Stimulated activated CD8-positive, alpha-beta memory T cell treated with anti-CD3 and anti-CD28 coated beads, Interleukin-15, amount 100 ng/mL, for 4 hours (primary cell): ENCODE measurements at regions not wholly inside any gene's neighbourhood (a gene's known extent, or its start where the extent isn't known, plus 50 kb on each side); places are given as distances from the start of the nearest gene placed in this dataset.

ENCODE experiments used
- DNase-seq, 2 donors: peaks; one replicate each; pipeline ENCODE4 v3.0.0-alpha.2; 2020; ENCODE audit warnings: low read depth in 2 of 2

DNA sequence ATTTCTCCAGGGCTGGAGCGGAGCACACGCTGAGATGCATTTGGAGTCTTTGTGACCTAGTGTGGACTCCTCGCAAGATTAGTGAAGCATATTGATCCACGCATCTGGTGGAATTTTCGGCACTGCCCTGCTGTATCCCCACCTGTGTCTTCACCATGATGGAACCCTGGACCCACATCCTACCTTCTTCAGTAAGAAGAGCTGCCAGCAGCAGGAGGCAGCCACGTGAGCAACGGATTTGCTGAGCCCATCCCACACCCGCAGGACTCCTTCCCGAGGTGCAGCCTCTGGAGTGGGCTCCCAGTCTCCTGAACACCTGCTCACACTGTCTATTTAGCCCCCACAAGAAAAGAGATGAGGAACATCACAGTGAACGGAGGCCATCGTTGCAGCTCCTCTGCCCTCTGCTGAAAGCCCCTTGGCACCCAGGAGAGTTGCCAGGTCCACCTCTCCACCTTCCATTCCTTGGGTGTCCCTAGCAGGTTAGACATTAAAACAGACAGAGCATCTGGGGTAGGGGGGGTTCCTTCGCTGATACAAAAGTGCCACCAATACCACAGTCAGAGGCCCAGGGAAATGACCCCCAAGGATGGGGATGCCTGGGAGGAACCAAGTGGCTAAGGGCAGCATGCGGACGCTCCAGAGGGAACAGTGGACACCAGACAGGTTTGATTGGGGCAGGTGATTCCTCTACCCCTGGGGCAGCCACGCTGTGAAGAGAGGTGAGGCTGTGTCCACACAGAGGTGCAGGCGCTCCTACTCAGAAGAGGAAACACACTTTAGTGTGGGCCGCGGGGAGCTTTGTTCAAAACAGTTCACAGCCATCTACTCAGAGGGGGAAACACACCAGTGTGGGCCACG lies 302.8 kb upstream of the SALL3 start:
- DNase-seq = no peak

- no peak for DNase-seq
These were observed 301.9 kb upstream of the SALL3 start for GRCh38 chr18:78677483-78678317.

DNA sequence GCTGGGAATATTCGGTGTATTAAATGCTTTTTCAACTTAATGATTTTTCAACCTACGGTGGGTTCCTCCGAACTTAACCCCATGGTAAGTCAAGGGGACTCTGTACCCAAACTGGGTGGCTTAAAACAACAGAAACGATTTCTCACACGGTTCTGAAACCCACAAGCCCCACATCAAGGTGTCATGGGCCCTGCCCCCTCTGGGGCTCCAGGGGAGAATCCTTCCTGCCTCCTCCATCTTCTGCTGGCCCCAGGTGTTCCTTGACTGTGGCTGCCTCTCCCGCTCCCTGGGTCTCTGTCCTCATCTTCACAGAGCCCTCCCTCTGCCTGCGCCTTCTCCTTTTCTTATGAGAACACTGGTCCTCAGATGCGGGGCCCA lies 301.3 kb upstream of the SALL3 start:
- DNase-seq = no peak

DNA sequence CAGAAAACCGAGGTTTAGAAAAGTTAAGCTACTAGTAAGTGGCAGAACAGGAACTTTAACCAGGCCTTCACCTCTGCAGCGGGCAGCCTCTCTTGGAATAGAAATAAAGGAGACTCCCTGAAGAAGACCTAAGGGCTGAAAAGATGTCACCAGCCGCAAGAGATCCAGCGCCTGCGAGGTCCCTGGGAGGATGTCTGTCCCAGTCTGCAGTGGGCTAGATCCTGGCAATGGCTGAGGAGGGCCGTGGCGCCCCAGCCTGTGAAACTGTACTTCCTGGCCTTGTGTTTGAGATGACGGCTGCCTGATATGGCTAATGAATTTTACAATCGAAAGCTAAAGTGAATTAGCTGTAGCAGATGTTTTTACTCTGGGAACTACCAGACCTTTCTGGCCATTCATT lies 300.6 kb upstream of the SALL3 start:
- DNase-seq = no peak

DNA sequence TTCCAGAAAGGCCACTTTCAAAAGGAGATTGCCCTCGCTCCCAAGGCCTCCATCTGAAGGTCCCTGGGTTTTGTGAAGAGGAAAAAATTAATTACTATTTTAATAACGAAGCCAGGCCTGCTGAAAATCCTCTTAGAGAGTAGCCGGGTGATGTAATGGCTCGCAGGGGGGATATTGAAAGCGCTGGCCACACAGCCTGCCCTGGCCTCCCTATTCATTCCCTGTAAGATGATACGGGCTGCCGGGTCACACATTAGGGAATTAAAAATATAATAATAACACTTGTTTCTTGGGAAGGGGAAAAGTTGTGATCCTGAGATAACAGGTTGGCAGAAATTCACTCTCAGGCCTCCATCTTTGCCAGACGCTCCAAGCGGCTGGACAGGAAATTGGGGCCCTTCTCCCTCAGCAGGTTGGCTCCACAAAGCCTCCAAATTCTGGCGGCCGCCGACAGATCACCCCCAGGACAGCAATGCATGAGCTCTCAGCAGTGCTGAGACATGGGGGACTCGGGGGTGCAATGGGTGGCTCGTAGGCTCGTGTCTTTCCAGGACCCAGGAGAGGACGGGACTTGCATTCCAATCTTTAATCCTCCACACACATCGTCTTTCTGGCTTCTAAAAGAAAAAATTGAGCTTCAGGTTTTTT lies 299.9 kb upstream of the SALL3 start:
- DNase-seq = no peak

GRCh38 chr18:78681396-78681795 lies 298.2 kb upstream of the SALL3 start:
- DNase-seq = no peak

DNA sequence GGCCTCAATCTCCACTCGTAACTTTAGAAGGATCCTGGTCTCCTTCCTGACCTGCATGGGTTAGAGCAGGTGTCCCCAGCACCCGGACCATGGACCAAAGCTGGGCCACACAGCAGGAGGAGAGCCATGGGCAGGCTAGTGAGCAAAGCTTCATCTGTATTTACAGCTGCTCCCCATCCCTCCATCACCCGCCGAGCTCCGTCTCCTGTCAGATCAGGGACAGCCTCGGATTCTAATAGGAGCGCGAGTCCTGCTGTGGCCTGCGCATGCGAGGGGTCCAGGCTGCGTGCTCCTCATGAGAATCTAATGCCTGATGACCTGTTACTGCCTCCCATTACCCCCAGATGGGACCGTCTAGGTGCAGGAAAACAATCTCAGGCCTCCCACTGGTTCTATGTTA lies 297.7 kb upstream of the SALL3 start:
- no peak for DNase-seq

DNA sequence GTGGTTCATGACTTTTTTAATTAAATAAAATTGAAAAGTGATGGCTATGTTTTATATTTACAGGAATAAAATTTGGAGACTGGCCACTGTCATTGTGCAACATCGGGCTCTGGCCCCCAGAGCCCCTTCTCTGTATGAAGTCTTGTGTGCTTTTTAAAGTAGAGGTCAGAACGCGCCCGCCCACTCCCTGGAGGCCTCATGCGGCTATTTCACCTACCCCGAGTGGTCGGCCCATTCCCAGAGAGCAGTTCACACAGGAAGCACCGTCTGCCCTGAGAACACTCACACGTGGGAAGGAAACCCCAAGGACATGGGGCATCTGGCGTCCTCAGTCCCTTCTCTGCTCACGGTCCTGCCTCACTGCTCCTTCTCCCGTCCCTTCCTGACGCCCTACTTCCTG lies 296.9 kb upstream of the SALL3 start:
- no peak for DNase-seq

GRCh38 chr18:78683191-78684010 lies 296.2 kb upstream of the SALL3 start:
- DNase-seq = no peak

- DNase-seq = no peak
These were observed 294.2 kb upstream of the SALL3 start for GRCh38 chr18:78685250-78685979.

DNA sequence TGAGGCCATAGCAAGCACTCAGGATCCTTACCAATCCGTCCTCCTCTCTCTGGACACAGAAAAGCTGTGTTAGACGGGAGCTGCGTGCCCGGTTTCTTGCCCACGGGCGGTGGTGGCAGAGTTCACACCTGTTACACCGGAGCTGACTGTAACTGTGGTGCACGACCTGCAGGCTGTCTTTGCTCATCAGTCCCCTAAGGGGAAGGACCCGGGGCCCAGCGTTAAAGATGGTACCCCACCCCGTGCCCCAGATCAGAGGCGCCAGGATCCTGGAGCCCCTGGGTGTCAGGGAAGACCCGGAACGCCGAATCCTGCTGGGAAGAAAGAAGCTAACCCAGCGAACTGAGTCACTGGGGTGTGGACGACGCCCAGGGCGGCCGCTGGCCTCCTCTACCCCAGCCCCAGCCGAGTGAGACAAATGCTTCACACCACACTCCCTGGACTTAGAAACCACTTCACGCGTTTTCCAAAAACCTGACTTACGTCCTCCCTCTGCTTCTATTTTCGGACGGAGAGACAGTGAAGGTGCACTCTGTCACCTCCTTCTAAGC lies 293.6 kb upstream of the SALL3 start:
- DNase-seq = no peak

- DNase-seq = no peak
These were observed 292.5 kb upstream of the SALL3 start for GRCh38 chr18:78686976-78687685.

DNA sequence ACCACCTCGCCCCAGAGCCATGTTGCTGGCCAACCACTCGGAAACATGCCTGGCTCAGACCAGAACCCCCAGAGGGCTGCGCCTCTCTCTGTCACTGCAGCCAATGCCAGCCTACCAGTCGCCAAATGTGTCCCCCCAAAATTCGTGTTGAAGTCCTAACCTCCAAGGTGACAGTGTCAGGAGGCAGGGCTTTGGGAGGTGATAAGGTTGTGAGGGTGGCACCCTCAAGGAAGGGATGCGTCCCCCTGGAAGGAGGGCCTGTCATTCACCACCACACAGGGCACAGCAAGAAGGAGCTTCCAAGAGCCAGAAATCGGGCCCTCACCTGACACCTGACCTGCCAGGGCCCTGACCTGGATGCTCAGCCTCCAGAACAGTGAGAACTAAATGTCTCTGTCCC lies 291.9 kb upstream of the SALL3 start:
- no peak for DNase-seq

DNA sequence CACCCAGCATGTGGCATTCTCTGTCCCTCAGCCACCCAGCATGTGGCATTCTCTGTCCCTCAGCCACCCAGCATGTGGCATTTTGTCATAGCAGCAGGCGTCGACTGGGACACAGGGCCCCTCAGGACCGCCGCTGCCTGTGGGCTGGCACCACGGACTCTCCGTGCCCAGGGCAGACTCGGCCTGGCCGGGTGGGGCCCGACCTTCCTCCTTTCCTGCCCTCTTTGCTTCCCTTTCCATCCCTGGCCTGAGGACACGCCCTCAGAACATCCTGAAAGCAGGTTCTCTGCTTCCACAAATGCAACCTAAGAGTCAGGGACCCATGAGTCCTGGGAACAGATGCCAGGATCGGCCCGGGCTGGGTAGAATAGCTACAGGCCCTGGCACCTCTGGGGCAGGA lies 291.4 kb upstream of the SALL3 start:
- no peak for DNase-seq

- no peak for DNase-seq
These were observed 290.7 kb upstream of the SALL3 start for GRCh38 chr18:78688916-78689315.

DNA sequence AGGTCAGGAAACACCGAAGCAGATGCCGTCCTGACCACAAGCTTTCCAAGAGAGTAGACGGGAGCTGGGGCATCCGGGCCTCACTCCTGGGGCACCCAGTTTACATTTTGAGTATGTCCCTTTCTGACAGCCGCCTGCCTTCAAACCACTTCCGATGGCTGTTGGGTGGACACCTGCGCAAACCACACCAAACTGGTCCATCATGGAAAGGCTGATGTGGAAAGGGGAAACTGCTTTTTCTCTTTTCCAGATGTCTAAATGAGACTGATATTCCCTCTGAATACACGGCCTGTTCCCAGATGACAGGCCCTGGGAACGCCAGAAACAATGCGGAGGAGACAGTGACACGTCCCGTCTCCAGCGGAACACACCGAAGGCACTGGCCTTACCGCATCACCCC lies 290.0 kb upstream of the SALL3 start:
- DNase-seq = no peak

DNA sequence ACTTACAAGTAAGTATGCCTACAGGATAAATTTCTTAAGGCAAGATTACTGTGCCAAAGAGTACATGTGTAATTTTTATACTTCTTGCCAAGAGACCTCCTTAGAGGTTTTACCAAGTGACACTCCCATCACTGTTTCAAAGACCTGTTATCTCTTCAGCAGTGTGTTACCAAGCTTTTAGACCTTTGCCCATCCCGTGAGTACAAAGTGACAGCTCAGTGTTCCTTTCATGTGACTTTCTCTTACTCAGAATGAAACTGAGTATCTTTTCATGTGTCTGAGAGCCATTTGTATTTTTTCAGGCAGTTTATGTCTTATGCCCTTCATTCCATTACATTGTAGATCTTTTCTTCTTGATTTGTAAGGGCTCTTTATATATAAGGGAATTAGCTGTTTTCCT lies 287.5 kb upstream of the SALL3 start:
- no peak for DNase-seq

DNA sequence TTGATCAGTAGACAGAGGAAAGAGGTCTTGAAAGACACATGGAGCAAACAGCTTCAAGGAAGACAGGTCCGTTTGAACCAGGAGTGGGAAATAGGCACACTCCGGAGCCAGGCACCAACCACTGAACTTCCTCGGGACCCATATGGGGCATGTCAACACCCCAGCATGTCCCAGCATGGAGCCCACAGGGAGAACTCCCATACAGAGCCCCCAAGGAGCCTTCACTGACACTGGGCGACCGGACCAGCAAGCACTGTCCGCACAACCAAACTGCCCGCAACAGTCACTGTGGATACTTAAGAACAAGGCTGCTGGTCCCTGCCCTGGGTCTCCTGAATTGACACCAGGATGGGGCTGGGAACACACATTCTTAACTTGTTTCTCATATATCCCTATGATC lies 286.2 kb upstream of the SALL3 start:
- DNase-seq = no peak

GRCh38 chr18:78696698-78697435 lies 282.8 kb upstream of the SALL3 start:
- DNase-seq = no peak
